HG02981 (cell line): ENCODE measurements at regions not wholly inside any gene's neighbourhood (a gene's known extent, or its start where the extent isn't known, plus 50 kb on each side); places are given as distances from the start of the nearest gene placed in this dataset.
A peak's percentile ranks its signal among the peaks of the same experiment; 100 is the strongest.
"Not testable (repeated sequence)": the region's sequence is repeated elsewhere in the genome, so short reads cannot be mapped to it uniquely, and the experiment has no call there.

ENCODE experiments used
- ATAC-seq: cut with Tn5 transposase; IDR thresholded peaks from one replicate; pipeline ENCODE4 v1.9.1; 2021; ENCODE audit warnings: mild to moderate bottlenecking, moderate library complexity; ENCODE audit not compliant: unreplicated experiment

DNA sequence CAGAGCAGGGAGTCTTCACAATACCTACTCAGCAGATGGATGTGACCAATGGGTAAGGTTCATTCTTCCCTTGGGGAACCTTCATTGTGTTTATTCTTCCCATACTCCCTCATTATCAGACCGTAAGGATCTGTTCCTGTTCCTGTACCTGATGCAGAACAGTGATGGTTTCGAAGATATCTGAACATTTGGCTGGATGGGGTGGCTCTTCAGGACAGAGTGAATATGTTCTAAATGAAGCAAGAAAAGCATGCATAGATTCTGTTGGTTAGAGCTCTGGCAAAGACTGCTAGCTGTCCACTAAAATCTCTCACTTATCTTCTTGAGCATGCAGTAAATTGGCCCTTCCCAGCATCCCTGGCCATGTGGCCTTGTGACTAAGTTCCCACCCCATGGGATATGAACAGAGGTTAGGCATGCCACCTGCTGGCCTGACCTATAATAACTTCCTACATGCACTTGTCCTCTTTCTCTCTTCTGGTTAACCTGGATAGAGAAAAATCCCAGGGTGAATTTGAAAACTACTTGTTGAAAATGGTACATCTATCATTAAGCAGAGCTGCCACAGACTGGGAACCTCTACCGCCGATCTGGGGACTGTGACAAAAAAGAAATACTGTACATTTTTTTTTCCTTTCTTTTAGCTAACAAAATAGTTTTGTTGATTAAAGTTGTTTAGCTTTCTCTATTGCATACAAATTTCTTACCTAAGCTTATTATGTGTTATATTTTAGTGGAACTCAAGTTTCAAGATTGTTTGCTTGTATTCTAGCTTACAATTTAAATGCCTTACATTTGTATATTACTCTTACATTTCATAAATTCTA lies 60.0 kb upstream of the BANK1 start:
- ATAC-seq = peak; percentile 94

DNA sequence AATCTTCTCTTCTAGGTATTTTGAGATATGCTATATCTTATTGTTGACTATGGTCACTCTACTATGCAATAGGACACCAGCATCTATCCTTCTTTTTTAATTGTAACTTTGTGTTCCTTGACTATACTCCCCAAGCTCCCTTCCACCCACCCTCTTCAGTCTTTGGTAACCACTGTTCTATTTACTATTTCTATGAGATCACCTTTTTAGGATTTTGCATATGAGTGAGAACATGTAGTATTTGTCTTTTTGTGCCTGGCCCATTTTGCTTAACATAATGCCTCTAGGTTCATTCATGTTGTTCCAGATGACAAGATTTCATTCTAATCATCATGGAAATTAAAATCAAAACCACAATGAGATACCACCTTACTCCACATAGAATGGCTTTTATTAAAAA lies 63.3 kb upstream of the BANK1 start:
- ATAC-seq = no peak

- ATAC-seq = no peak
Measured at GRCh38 chr4:101724093-101724492, 66.4 kb upstream of the BANK1 start.

DNA sequence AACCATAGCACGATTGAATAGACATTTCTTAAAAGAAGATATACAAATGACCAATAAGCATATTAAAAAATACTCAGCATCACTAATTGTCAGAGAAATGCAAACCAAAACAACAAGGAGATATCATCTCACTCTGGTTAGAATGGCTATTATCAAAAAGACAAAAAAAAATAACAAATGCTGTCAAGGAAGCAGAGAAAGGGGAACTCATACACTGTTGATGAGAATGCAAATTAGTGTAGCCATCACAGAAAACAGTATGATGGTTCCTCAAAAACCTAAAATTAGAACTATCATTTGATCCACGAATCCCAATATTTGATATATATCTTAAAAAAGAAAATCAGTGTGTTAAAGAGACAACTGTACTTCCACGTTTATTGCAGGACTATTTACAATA lies 71.7 kb upstream of the BANK1 start:
- ATAC-seq = no peak

DNA sequence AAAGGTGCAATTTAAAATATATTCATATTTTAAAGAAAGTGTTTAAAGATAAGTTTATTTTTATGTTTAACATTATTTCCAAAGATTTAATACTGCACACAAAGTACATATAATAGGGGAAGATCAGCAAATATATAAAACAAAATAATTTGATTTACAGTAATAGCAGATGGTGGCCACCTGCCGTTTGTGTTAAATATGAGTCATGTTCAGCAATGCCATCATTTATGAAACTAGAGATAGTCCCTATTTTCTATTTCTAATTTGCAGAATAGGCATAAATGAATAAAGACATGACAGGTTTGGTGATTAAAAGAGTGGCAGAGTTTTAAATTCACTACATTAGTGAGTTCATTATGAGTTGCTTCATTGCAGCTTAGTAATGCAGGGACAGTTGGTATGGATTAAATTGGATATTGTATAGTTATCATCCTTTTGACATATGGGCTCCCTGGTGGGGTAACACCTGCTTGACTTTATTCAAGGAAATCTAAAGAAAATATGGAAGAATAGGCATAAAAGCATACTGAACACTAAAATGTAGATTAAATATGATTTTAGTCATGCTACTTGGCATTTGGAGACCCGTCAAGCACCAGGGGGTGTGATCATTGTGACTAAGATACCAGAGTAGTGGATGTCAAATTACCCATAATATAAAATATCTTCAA lies 78.8 kb upstream of the BANK1 start:
- ATAC-seq = no peak

DNA sequence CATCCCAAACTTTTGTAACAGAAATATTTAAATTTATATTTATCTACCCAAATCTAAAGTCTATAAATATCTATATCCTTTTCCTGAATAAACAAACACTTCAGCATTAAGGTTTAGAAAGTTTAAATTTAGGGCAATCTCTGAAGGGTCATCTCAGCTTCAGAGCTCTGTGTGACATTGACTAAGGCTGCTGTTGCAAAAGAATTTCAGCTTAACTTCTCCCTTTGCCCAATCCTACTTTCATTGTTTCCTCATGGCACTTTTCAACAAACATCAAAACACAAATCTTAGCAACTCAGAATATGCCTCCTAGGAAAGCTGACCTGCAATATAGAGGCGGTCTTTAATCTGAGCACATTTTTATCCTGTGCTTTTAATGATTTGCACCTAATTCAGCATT lies 79.7 kb upstream of the BANK1 start:
- ATAC-seq = no peak

- ATAC-seq = no peak
Measured at GRCh38 chr4:101708293-101709039, 82.1 kb upstream of the BANK1 start.

DNA sequence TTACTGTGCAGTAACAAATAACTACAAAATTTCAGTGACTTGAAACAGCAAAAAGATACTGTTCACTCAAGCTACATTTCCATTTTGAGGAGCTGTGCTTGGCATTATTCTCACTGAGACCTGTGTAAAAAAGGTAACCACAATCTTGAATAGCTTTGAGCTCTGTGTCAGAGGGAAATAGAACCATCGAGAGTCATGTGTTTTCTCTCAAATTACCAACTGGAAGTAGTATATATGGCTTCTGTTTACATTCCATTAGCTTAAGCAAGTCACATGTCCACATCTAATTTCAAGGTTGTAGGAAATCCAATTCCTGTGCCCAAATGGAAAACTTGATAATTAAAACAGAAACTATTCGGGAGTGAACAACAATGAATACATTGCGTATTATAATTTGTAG lies 82.9 kb upstream of the BANK1 start:
- no peak for ATAC-seq

DNA sequence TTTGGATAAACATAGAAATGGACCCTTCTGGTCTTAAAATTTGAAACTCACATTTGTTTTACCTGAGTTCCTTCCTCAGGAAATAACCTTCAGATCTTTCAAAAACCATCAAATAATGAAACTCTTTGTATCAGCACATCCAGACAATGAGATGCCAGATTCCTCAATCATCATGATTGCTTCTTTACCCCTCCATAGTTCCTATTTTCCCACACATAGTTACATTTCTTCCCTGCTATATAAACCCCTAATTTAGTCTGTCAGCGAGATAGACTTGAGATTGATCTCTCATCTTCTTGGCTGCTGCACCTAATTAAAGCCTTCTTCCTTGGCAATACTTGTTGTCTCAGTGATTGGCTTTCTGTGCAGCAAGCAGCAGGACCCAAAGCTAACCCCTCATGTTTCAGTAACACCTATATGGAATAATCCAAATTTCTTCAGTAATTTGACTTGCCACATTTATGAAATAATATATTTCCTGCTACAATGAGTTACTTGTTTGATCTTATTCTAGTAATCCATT lies 83.9 kb upstream of the BANK1 start:
- ATAC-seq = no peak

DNA sequence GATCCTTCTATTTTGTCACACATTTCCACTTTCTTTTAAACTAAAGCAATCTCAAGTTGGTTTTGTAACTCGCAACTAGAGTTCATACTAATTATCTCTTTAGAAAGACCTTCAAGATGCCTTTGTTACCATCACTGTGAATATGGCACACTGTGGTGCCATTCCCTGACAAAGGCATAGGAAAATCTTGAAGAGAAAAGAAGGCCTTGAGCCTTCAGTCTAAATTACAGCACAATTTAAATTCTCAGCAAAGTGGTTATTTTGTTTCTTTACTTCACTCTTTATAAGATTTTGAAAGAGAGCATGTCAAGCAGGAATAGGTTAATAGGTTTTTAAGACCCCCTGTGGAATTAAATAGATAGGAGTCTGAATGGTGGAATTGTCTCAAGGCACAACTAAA lies 89.0 kb upstream of the BANK1 start:
- no peak for ATAC-seq

DNA sequence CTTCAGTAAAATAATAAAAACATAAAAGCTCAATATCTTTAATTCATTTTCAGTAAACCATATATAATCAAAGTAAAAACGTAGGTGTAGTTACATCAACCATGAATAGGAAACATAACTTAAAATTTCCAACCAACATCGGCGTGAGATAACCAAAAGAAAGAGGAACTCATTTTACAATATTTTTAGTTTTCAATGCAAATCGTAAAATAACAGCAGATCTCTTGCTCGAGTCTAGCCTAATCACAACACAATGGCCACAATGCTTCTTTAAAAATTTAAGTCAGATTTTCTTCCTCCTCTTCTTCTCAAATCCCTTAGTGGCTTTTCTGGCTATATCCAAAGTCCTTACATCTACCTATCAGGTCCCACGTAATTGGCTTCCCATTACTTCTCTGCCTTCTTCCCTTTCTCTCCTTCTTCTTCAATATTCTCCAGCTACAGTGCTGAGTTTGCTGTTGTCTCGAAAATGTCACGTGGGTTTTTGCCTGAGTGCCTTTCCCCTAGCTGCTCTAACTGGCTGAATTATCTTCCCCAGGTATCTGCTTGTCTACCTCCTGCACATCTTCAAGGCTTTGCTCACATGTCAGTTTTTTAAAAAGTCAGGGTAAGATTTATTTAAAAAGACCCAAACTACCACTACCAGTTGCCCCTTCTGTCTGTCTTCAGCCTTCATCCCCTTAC lies 90.9 kb upstream of the BANK1 start:
- ATAC-seq = no peak

DNA sequence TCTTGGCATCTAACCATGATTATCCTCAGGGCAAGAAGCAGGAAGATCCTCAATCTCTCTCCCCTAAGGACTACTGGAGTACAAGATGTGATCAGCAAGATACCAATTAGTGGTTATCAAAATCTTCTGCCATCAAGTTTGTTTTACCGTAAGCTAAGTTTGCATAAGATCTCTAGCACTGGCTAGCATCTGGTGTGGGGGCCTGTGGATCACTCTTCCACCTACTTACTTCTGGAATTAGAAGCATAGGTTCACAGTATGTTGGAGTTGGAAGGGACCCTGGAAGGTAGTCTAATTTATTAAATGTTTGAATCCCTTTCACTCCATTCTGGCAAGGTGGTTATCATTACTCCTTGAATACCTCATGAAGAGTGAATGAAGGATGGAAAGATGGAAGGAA lies 93.3 kb upstream of the BANK1 start:
- ATAC-seq = no peak

DNA sequence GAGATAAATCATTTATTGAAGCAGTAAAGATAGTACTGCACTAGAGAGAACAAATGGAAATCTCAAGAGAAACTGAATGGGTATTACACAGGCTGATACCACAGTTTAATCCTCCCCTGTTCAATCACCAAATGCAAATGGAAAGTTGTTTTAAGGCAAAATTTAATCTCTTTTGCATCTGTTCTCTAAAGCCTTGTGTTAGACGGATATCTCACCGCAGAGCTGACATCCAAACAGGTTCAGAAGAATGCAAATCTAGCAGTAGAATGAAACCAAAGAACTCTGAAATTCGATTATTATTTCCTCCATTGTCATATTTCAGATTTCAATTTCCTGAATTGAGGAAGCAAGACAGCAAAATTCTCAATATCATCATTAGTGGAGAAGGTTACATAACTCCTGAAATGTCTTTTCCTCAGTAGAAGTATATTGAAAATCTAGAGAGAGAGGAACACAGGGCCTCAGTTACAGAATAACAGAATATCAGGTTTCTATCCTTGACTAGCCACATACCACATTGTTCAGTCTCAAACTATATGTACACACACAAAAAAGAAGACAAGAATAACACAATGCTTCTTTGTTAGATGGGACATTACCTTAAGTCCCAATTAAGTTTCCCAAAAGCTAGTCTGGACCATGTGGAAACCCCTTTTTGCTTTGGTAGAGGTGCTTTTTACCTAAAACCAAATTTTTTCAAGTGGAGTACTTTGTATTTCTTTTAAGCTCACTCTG lies 94.1 kb upstream of the BANK1 start:
- no peak for ATAC-seq

DNA sequence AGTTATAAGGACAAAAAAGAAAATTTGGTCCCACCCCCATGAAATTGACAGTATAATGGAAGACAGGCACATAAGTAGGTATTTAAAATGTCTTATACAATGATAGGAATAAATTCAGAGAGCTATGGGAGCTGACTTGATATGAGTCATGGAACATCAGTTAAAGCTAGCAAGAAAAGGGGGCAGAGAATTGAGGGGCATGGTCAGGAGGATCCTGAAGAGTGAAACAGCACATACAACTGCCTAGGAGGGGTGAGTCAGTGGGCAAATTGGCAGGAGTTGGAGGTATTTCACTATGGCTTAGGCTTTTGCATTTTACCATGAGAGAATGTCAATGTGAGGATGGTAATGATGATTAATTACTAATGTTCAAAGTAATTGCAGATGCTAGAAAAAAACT lies 95.4 kb upstream of the BANK1 start:
- no peak for ATAC-seq

DNA sequence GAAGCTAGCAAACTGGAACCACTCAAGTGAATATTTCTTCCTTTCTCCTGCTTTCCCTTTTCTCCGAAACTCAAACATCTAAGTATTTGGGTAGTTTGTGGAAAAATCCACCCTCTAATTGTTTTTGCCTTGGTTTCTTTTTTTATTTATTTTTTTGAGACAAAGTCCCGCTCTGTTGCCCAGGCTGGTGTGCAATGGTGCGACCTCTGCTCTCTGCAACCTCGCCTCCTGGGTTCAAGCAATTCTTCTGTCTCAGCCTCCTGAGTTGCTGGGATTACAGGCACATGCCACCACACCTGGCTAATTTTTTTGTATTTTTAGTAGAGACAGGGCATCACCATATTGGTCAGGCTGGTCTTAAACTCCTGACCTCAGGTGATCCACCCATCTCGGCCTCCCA lies 96.1 kb upstream of the BANK1 start:
- ATAC-seq = not testable (repeated sequence)

GRCh38 chr4:101693842-101694398 lies 96.6 kb upstream of the BANK1 start:
- ATAC-seq = peak; percentile 63

GRCh38 chr4:101689220-101689619 lies 101.3 kb upstream of the BANK1 start:
- ATAC-seq = no peak

GRCh38 chr4:101685126-101685525 lies 105.4 kb upstream of the BANK1 start:
- ATAC-seq = no peak

- ATAC-seq = no peak
Measured at GRCh38 chr4:101682946-101683345, 107.6 kb upstream of the BANK1 start.

GRCh38 chr4:101678180-101678579 lies 112.3 kb upstream of the BANK1 start:
- no peak for ATAC-seq
